NB4 (cell line): ENCODE measurements at regions not wholly inside any gene's neighbourhood (a gene's known extent, or its start where the extent isn't known, plus 50 kb on each side); places are given as distances from the start of the nearest gene placed in this dataset.

ENCODE experiments used
- CTCF ChIP-seq: IDR thresholded peaks from one replicate; pipeline ENCODE4 v1.5.1; 2012; ENCODE audit warnings: low read depth, low read length
- POLR2A ChIP-seq: IDR thresholded peaks from 2 replicates; pipeline ENCODE4 v1.6.1; 2011; ENCODE audit warnings: mild to moderate bottlenecking; ENCODE audit not compliant: insufficient read length; ENCODE audit errors: extremely low read depth

GRCh38 chr10:124217031-124217430 lies 123.6 kb upstream of the CHST15 start:
- TF ChIP-seq CTCF, result no peak
- TF ChIP-seq POLR2A, result no peak
